Fibroblast of lung (primary cell): ENCODE measurements at regions not wholly inside any gene's neighbourhood (a gene's known extent, or its start where the extent isn't known, plus 50 kb on each side); places are given as distances from the start of the nearest gene placed in this dataset.

Experiments used
- CTCF ChIP-seq, 2 donors: IDR thresholded peaks in 1 of 2; conservative IDR thresholded peaks in 1 of 2; 1 replicate in 1 of 2; 2 replicates in 1 of 2; pipeline ENCODE4 v1.5.1; 2011 to 2012; ENCODE audit warnings: low read length in 2 of 2, control low read depth in 1 of 2, inconsistent platforms in 1 of 2, low read depth in 1 of 2, mild to moderate bottlenecking in 1 of 2
- EZH2 ChIP-seq: IDR thresholded peaks from 2 replicates; pipeline ENCODE4 v1.5.1; 2012; ENCODE audit warnings: low read length, control low read depth, mild to moderate bottlenecking; ENCODE audit errors: missing control alignments

- TF ChIP-seq CTCF (conservative IDR thresholded peaks at IDR 0.05 in 1 of 2, IDR thresholded peaks at IDR 0.05 in 1 of 2; ENCODE audit: low read depth in 1 of 2, low read length in 2 of 2) (no peak), EZH2 (no peak)
Observed at GRCh38 chr4:62170235-62170634, 970.1 kb downstream of the ADGRL3 start.
